Astrocyte (in vitro differentiated cells and primary cell): ENCODE measurements at regions not wholly inside any gene's neighbourhood (a gene's known extent, or its start where the extent isn't known, plus 50 kb on each side); places are given as distances from the start of the nearest gene placed in this dataset.

ENCODE experiments used
- EZH2 ChIP-seq: IDR thresholded peaks from 2 replicates; pipeline ENCODE4 v1.6.1; 2012; ENCODE audit warnings: mild to moderate bottlenecking, low read length, inconsistent platforms; ENCODE audit not compliant: insufficient read depth
- TF ChIP-seq, protein P1 (sequence below): IDR thresholded peaks from 2 replicates; pipeline ENCODE4 v1.5.1; 2011; ENCODE audit warnings: low read depth, mild to moderate bottlenecking, inconsistent platforms, low read length, moderate library complexity; ENCODE audit not compliant: insufficient read depth

GRCh38 chr12:20194171-20194570, 174.2 kb upstream of the PDE3A start:
- TF ChIP-seq, protein P1, sequence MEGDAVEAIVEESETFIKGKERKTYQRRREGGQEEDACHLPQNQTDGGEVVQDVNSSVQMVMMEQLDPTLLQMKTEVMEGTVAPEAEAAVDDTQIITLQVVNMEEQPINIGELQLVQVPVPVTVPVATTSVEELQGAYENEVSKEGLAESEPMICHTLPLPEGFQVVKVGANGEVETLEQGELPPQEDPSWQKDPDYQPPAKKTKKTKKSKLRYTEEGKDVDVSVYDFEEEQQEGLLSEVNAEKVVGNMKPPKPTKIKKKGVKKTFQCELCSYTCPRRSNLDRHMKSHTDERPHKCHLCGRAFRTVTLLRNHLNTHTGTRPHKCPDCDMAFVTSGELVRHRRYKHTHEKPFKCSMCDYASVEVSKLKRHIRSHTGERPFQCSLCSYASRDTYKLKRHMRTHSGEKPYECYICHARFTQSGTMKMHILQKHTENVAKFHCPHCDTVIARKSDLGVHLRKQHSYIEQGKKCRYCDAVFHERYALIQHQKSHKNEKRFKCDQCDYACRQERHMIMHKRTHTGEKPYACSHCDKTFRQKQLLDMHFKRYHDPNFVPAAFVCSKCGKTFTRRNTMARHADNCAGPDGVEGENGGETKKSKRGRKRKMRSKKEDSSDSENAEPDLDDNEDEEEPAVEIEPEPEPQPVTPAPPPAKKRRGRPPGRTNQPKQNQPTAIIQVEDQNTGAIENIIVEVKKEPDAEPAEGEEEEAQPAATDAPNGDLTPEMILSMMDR = no peak
- no peak for TF ChIP-seq EZH2
